CD4-positive, alpha-beta T cell (primary cell): ENCODE measurements at regions not wholly inside any gene's neighbourhood (a gene's known extent, or its start where the extent isn't known, plus 50 kb on each side); places are given as distances from the start of the nearest gene placed in this dataset.

Experiments used
- ATAC-seq: fragments of 200-7000 bp; cut with Tn5 transposase; one replicate; pipeline ENCODE4 v1.10.0; 2022; ENCODE audit warnings: mild to moderate bottlenecking; ENCODE audit not compliant: poor library complexity
- CTCF ChIA-PET: fragments of 350-600 bp; sonication (Branson Sonifier 250); formaldehyde crosslinking; loops from one replicate; lab custom pipeline; 2021; ENCODE audit warnings: antibody characterized with exemption, inconsistent platforms; lab: Charles Lee
- POLR2A ChIA-PET: fragments of 350-600 bp; sonication (Branson Sonifier 250); formaldehyde crosslinking; loops from one replicate; lab custom pipeline; 2021; ENCODE audit warnings: antibody characterized with exemption, inconsistent platforms; lab: Charles Lee
- DNase-seq, 14 experiments: peaks; one replicate each; pipeline ENCODE4 v3.0.0-alpha.2; 2013 to 2020; ENCODE audit warnings: mixed read lengths in 2 of 14
- H3K27ac ChIP-seq, 2 donors: one replicate each; pipeline versions ENCODE4 v1.5.1 to v1.7.0; 2013; ENCODE audit warnings: low read length in 2 of 2, low read depth in 1 of 2, mild to moderate bottlenecking in 1 of 2
- H3K27me3 ChIP-seq, 2 experiments: 1 replicate in 1 of 2; 2 replicates in 1 of 2; pipeline versions ENCODE4 v1.6.1 to v1.7.0; 2013; ENCODE audit warnings: low read length in 2 of 2, control low read depth in 1 of 2, mild to moderate bottlenecking in 1 of 2, moderate library complexity in 1 of 2; ENCODE audit not compliant: insufficient read depth in 2 of 2, control insufficient read depth in 1 of 2
- H3K36me3 ChIP-seq: one replicate; pipeline ENCODE4 v1.6.1; 2013; ENCODE audit warnings: low read length, control low read depth; ENCODE audit not compliant: insufficient read depth
- H3K4me1 ChIP-seq: one replicate; pipeline ENCODE4 v1.6.1; 2013; ENCODE audit warnings: low read length, control low read depth; ENCODE audit not compliant: insufficient read depth
- H3K4me3 ChIP-seq: one replicate; pipeline ENCODE4 v1.5.1; 2013; ENCODE audit warnings: mild to moderate bottlenecking, low read length, moderate library complexity
- H3K9me3 ChIP-seq, 2 experiments: 1 replicate in 1 of 2; 2 replicates in 1 of 2; pipeline versions ENCODE4 v1.6.1 to v1.7.0; 2013; ENCODE audit warnings: low read length in 2 of 2, mild to moderate bottlenecking in 2 of 2, control low read depth in 1 of 2, moderate library complexity in 1 of 2; ENCODE audit not compliant: control insufficient read depth in 1 of 2, insufficient read depth in 1 of 2
- H3K27ac Mint-ChIP-seq: one replicate; pipeline ENCODE4 v1.8.0; 2020; ENCODE audit warnings: mixed read lengths
- H3K27me3 Mint-ChIP-seq: one replicate; pipeline ENCODE4 v1.8.0; 2021; ENCODE audit warnings: mixed read lengths
- H3K36me3 Mint-ChIP-seq: one replicate; pipeline ENCODE4 v1.8.0; 2021; ENCODE audit warnings: low read depth, mixed read lengths
- H3K4me1 Mint-ChIP-seq: one replicate; pipeline ENCODE4 v1.8.0; 2021; ENCODE audit warnings: low read depth, mixed read lengths
- H3K4me3 Mint-ChIP-seq: one replicate; pipeline ENCODE4 v1.8.0; 2020; ENCODE audit warnings: mild to moderate bottlenecking, mixed read lengths
- H3K9me3 Mint-ChIP-seq: one replicate; pipeline ENCODE4 v1.8.0; 2020; ENCODE audit warnings: mixed read lengths
- CTCF ChIP-seq: fragments of 200-600 bp; IDR thresholded peaks from one replicate; pipeline ENCODE4 v1.8.0; 2022; ENCODE audit warnings: antibody characterized with exemption, mild to moderate bottlenecking
- intact Hi-C, 2 experiments: fragments of 100-400 bp; cut with DNase I in 1 of 2; cut with micrococcal nuclease in 1 of 2; formaldehyde crosslinking; loops; one replicate each; pipeline versions ENCODE4 v1.15.1 to v1.9.0; 2023 to 2025; cut with DNase I, micrococcal nuclease

- DNase-seq (no peak), ATAC-seq (no peak)
- Histone ChIP-seq H3K36me3 (no peaks in the 10 kb centered on the region), H3K4me1 (no peaks in the 10 kb centered on the region), H3K27me3 (no peaks in the 10 kb centered on the region), H3K27ac (no peak overlapping the region), H3K9me3 (peaks cover 3 to 6% of the 10 kb centered on the region in 2 experiments), H3K4me3 (no peak overlapping the region)
- H3K4me1 Mint-ChIP-seq, result no peaks in the 10 kb centered on the region
- POLR2A ChIA-PET, result no interaction called here
- no peaks in the 10 kb centered on the region for H3K27me3 Mint-ChIP-seq
- TF ChIP-seq CTCF, result no peak
- no peak overlapping the region for H3K4me3 Mint-ChIP-seq
- no peaks in the 10 kb centered on the region for H3K36me3 Mint-ChIP-seq
- intact Hi-C loops, result no loop called here
- CTCF ChIA-PET, result no interaction called here
- no peak overlapping the region for H3K27ac Mint-ChIP-seq
- peaks cover 5% of the 10 kb centered on the region for H3K9me3 Mint-ChIP-seq
Measured at GRCh38 chr3:31047673-31048072, 153.2 kb upstream of the GADL1 start.

GRCh38 chr3:31048143-31048542 is 153.7 kb upstream of the GADL1 start:
- Histone ChIP-seq H3K9me3 (peaks cover under 1 to 3% of the 10 kb centered on the region in 2 experiments), H3K4me3 (no peak overlapping the region), H3K36me3 (no peaks in the 10 kb centered on the region), H3K4me1 (no peaks in the 10 kb centered on the region), H3K27me3 (no peaks in the 10 kb centered on the region), H3K27ac (no peak overlapping the region)
- DNase-seq (no peak), ATAC-seq (no peak)
- Mint-ChIP-seq H3K4me3 (no peak overlapping the region), H3K36me3 (no peaks in the 10 kb centered on the region), H3K27ac (no peak overlapping the region), H3K27me3 (no peaks in the 10 kb centered on the region), H3K4me1 (no peaks in the 10 kb centered on the region), H3K9me3 (peaks cover 6% of the 10 kb centered on the region)
- intact Hi-C loops, result no loop called here
- TF ChIP-seq CTCF, result no peak
- ChIA-PET CTCF (no interaction called here), POLR2A (no interaction called here)

GRCh38 chr3:31050296-31050695 is 155.8 kb upstream of the GADL1 start:
- intact Hi-C loops, result no loop called here
- no peaks in the 10 kb centered on the region for H3K27me3 Mint-ChIP-seq
- Histone ChIP-seq H3K27ac (no peak overlapping the region), H3K4me3 (no peak overlapping the region), H3K36me3 (no peaks in the 10 kb centered on the region), H3K4me1 (no peaks in the 10 kb centered on the region), H3K9me3 (peaks cover 0 to 3% of the 10 kb centered on the region in 2 experiments), H3K27me3 (no peaks in the 10 kb centered on the region)
- no peak for DNase-seq
- H3K4me3 Mint-ChIP-seq, result no peak overlapping the region
- POLR2A ChIA-PET, result no interaction called here
- no peak for ATAC-seq
- H3K4me1 Mint-ChIP-seq, result no peaks in the 10 kb centered on the region
- no peak for TF ChIP-seq CTCF
- no peak overlapping the region for H3K27ac Mint-ChIP-seq
- H3K9me3 Mint-ChIP-seq, result peaks cover 6% of the 10 kb centered on the region
- no peaks in the 10 kb centered on the region for H3K36me3 Mint-ChIP-seq
- CTCF ChIA-PET, result no interaction called here
